ENCODE measurements at regions not wholly inside any gene's neighbourhood (a gene's known extent, or its start where the extent isn't known, plus 50 kb on each side); places are given as distances from the start of the nearest gene placed in this dataset.
A peak's percentile ranks its signal among the peaks of the same experiment; 100 is the strongest.
"Not testable (repeated sequence)": the region's sequence is repeated elsewhere in the genome, so short reads cannot be mapped to it uniquely, and the experiment has no call there.

GRCh38 chr20:25985597-25985996 lies 288.9 kb upstream of the ZNF337 start:
- DNase-seq, result no peak

GRCh38 chr20:25984933-25985332 lies 288.3 kb upstream of the ZNF337 start:
- DNase-seq, result peak in 3 of 4 experiments; percentile 8 to 16 (median 14)

GRCh38 chr20:25982701-25983100 lies 286.0 kb upstream of the ZNF337 start:
- DNase-seq, result not testable (repeated sequence)

GRCh38 chr20:25978450-25979190 lies 282.0 kb upstream of the ZNF337 start:
- not testable (repeated sequence) for DNase-seq

GRCh38 chr20:25975816-25976215 lies 279.2 kb upstream of the ZNF337 start:
- DNase-seq, result not testable (repeated sequence)

- DNase-seq, result not testable (repeated sequence)
Measured at GRCh38 chr20:25965203-25965602, 268.6 kb upstream of the ZNF337 start.

GRCh38 chr20:25953876-25954275 lies 257.2 kb upstream of the ZNF337 start:
- not testable (repeated sequence) for DNase-seq

GRCh38 chr20:25935230-25935629 lies 238.6 kb upstream of the ZNF337 start:
- DNase-seq, result not testable (repeated sequence)

- not testable (repeated sequence) for DNase-seq
Measured at GRCh38 chr20:25932806-25933205, 236.2 kb upstream of the ZNF337 start.

- DNase-seq, result not testable (repeated sequence)
Measured at GRCh38 chr20:25932170-25932569, 235.5 kb upstream of the ZNF337 start.

- DNase-seq, result not testable (repeated sequence)
Measured at GRCh38 chr20:25902321-25902720, 205.7 kb upstream of the ZNF337 start.

GRCh38 chr20:25898663-25899062 lies 202.0 kb upstream of the ZNF337 start:
- DNase-seq, result not testable (repeated sequence)

- DNase-seq, result not testable (repeated sequence)
Measured at GRCh38 chr20:25879096-25879495, 182.4 kb upstream of the ZNF337 start.

- DNase-seq, result not testable (repeated sequence)
Measured at GRCh38 chr20:25868650-25868979, 172.0 kb upstream of the ZNF337 start.

GRCh38 chr20:25867776-25868649 lies 171.4 kb upstream of the ZNF337 start:
- DNase-seq, result peak; percentile 30 to 65 (median 45)

- not testable (repeated sequence) for DNase-seq
Measured at GRCh38 chr20:25867015-25867775, 170.5 kb upstream of the ZNF337 start.

GRCh38 chr20:25865715-25866656 lies 169.3 kb upstream of the ZNF337 start:
- peak; percentile 30 to 49 (median 44) for DNase-seq

GRCh38 chr20:25864963-25865714 lies 168.5 kb upstream of the ZNF337 start:
- not testable (repeated sequence) for DNase-seq

GRCh38 chr20:25864326-25864962 lies 167.8 kb upstream of the ZNF337 start:
- DNase-seq, result no peak

- peak in 1 of 4 experiments; percentile 23 for DNase-seq
Measured at GRCh38 chr20:25863536-25864325, 167.1 kb upstream of the ZNF337 start.

Measured in activated CD4-positive, CD25-positive, alpha-beta regulatory T cell (primary cell).